ENCODE measurements at regions not wholly inside any gene's neighbourhood (a gene's known extent, or its start where the extent isn't known, plus 50 kb on each side); places are given as distances from the start of the nearest gene placed in this dataset.

GRCh38 chr18:40365526-40365925 is 1589.5 kb upstream of the PIK3C3 start:
- Histone ChIP-seq H3K9me3 (ENCODE audit: control insufficient read depth, low read length) (no peaks in the 10 kb centered on the region), H3K4me3 (ENCODE audit: low read length) (no peak overlapping the region), H3K4me1 (ENCODE audit: control insufficient read depth, insufficient read depth, low read length) (no peaks in the 10 kb centered on the region), H3K27ac (ENCODE audit: low read depth, low read length) (no peak overlapping the region), H3K9ac (ENCODE audit: extremely low read depth, low read length, poor library complexity, severe bottlenecking) (no peak overlapping the region), H3K36me3 (ENCODE audit: control insufficient read depth, insufficient read depth, low read length) (no peaks in the 10 kb centered on the region), H3K27me3 (ENCODE audit: control insufficient read depth, insufficient read depth, low read length, poor library complexity, severe bottlenecking) (no peaks in the 10 kb centered on the region)
- H3K27ac Mint-ChIP-seq, result no peak overlapping the region
- no peak for DNase-seq
- no peaks in the 10 kb centered on the region for H3K27me3 Mint-ChIP-seq (ENCODE audit: insufficient read depth)
- no peak overlapping the region for H3K4me3 Mint-ChIP-seq
- H3K9me3 Mint-ChIP-seq, result no peaks in the 10 kb centered on the region
- no peak for TF ChIP-seq CTCF (conservative IDR thresholded peaks at IDR 0.05)
- no peaks in the 10 kb centered on the region for H3K36me3 Mint-ChIP-seq (ENCODE audit: low read depth)
- WGBS, 2 experiments (ENCODE audit: insufficient coverage in 1 of 2, insufficient read length in 1 of 2), result 92 to 95% methylated on average over 4 to 5 of the region's 5 CpGs
- no peaks in the 10 kb centered on the region for H3K4me1 Mint-ChIP-seq

- whole genome bisulfite sequencing, 2 experiments (ENCODE audit: insufficient coverage in 1 of 2, insufficient read length in 1 of 2), result 75 to 100% methylated on average over 2 of the region's 2 CpGs
Observed at GRCh38 chr18:40360558-40360957, 1594.5 kb upstream of the PIK3C3 start.

GRCh38 chr18:40357536-40357935 is 1597.5 kb upstream of the PIK3C3 start:
- no peak for TF ChIP-seq CTCF (conservative IDR thresholded peaks at IDR 0.05)
- Histone ChIP-seq H3K9ac (ENCODE audit: extremely low read depth, low read length, poor library complexity, severe bottlenecking) (no peak overlapping the region), H3K4me1 (ENCODE audit: control insufficient read depth, insufficient read depth, low read length) (no peaks in the 10 kb centered on the region), H3K4me3 (ENCODE audit: low read length) (no peak overlapping the region), H3K9me3 (ENCODE audit: control insufficient read depth, low read length) (no peaks in the 10 kb centered on the region), H3K27me3 (ENCODE audit: control insufficient read depth, insufficient read depth, low read length, poor library complexity, severe bottlenecking) (no peaks in the 10 kb centered on the region), H3K27ac (ENCODE audit: low read depth, low read length) (no peak overlapping the region), H3K36me3 (ENCODE audit: control insufficient read depth, insufficient read depth, low read length) (no peaks in the 10 kb centered on the region)
- no peak for DNase-seq
- WGBS, 2 experiments (ENCODE audit: insufficient coverage in 1 of 2, insufficient read length in 1 of 2), result 87% methylated on average over 2 of the region's 2 CpGs; no CpG with 5 or more reads in 1 of the 2 experiments
- Mint-ChIP-seq H3K27ac (no peak overlapping the region), H3K36me3 (ENCODE audit: low read depth) (no peaks in the 10 kb centered on the region), H3K9me3 (no peaks in the 10 kb centered on the region), H3K4me1 (no peaks in the 10 kb centered on the region), H3K4me3 (no peak overlapping the region), H3K27me3 (ENCODE audit: insufficient read depth) (no peaks in the 10 kb centered on the region)

More at GRCh38 chr18:40360558-40360957, 1594.5 kb upstream of the PIK3C3 start:
- Histone ChIP-seq H3K4me1 (ENCODE audit: control insufficient read depth, insufficient read depth, low read length) (no peaks in the 10 kb centered on the region), H3K27me3 (ENCODE audit: control insufficient read depth, insufficient read depth, low read length, poor library complexity, severe bottlenecking) (no peaks in the 10 kb centered on the region), H3K9me3 (ENCODE audit: control insufficient read depth, low read length) (no peaks in the 10 kb centered on the region), H3K4me3 (ENCODE audit: low read length) (no peak overlapping the region), H3K27ac (ENCODE audit: low read depth, low read length) (no peak overlapping the region), H3K9ac (ENCODE audit: extremely low read depth, low read length, poor library complexity, severe bottlenecking) (no peak overlapping the region), H3K36me3 (ENCODE audit: control insufficient read depth, insufficient read depth, low read length) (no peaks in the 10 kb centered on the region)
- Mint-ChIP-seq H3K36me3 (ENCODE audit: low read depth) (no peaks in the 10 kb centered on the region), H3K27ac (no peak overlapping the region), H3K9me3 (no peaks in the 10 kb centered on the region), H3K4me3 (no peak overlapping the region), H3K4me1 (no peaks in the 10 kb centered on the region), H3K27me3 (ENCODE audit: insufficient read depth) (no peaks in the 10 kb centered on the region)
- DNase-seq, result no peak
- no peak for TF ChIP-seq CTCF (conservative IDR thresholded peaks at IDR 0.05)

All from endodermal cell (in vitro differentiated cells).